ENCODE measurements at regions not wholly inside any gene's neighbourhood (a gene's known extent, or its start where the extent isn't known, plus 50 kb on each side); places are given as distances from the start of the nearest gene placed in this dataset.

GRCh38 chr7:119522263-119522662, 750.7 kb upstream of the KCND2 start:
- Histone ChIP-seq H3K27ac (no peak overlapping the region), H3K4me3 (no peak overlapping the region), H3K36me3 (no peaks in the 10 kb centered on the region), H3K4me1 (no peaks in the 10 kb centered on the region), H3K27me3 (no peaks in the 10 kb centered on the region), H3K9me3 (no peaks in the 10 kb centered on the region)
- no peak for DNase-seq
- intact Hi-C loops (cut with DNase I; ENCODE audit: low total_unique reads) = no loop called here
- TF ChIP-seq CTCF (IDR thresholded peaks at IDR 0.05) (no peak), POLR2A (IDR thresholded peaks at IDR 0.05) (no peak)

GRCh38 chr7:119522698-119523097, 750.3 kb upstream of the KCND2 start:
- Histone ChIP-seq H3K9me3 (no peaks in the 10 kb centered on the region), H3K27ac (no peak overlapping the region), H3K27me3 (no peaks in the 10 kb centered on the region), H3K36me3 (no peaks in the 10 kb centered on the region), H3K4me1 (no peaks in the 10 kb centered on the region), H3K4me3 (no peak overlapping the region)
- intact Hi-C loops (cut with DNase I; ENCODE audit: low total_unique reads) = no loop called here
- no peak for DNase-seq
- TF ChIP-seq CTCF (IDR thresholded peaks at IDR 0.05) (no peak), POLR2A (IDR thresholded peaks at IDR 0.05) (no peak)

GRCh38 chr7:119545118-119545517, 727.9 kb upstream of the KCND2 start:
- no peak overlapping the region for H3K27ac ChIP-seq
- no peaks in the 10 kb centered on the region for H3K4me1 ChIP-seq
- H3K36me3 ChIP-seq = no peaks in the 10 kb centered on the region
- intact Hi-C loops (cut with DNase I; ENCODE audit: low total_unique reads) = no loop called here
- no peak for DNase-seq
- H3K27me3 ChIP-seq = no peaks in the 10 kb centered on the region
- H3K4me3 ChIP-seq = no peak overlapping the region
- TF ChIP-seq CTCF (IDR thresholded peaks at IDR 0.05) (no peak), POLR2A (IDR thresholded peaks at IDR 0.05) (no peak)
- no peaks in the 10 kb centered on the region for H3K9me3 ChIP-seq

GRCh38 chr7:119555788-119556187, 717.2 kb upstream of the KCND2 start:
- Histone ChIP-seq H3K9me3 (no peaks in the 10 kb centered on the region), H3K4me1 (no peaks in the 10 kb centered on the region), H3K4me3 (no peak overlapping the region), H3K27me3 (no peaks in the 10 kb centered on the region), H3K36me3 (no peaks in the 10 kb centered on the region), H3K27ac (peak overlapping the region; percentile 62 to 71)
- DNase-seq = no peak
- TF ChIP-seq CTCF (IDR thresholded peaks at IDR 0.05) = no peak
- no peak for TF ChIP-seq POLR2A (IDR thresholded peaks at IDR 0.05)
- intact Hi-C loops (cut with DNase I; ENCODE audit: low total_unique reads) = no loop called here

GRCh38 chr7:119556436-119556835, 716.5 kb upstream of the KCND2 start:
- no peaks in the 10 kb centered on the region for H3K36me3 ChIP-seq
- no peak for TF ChIP-seq POLR2A (IDR thresholded peaks at IDR 0.05)
- no peak for TF ChIP-seq CTCF (IDR thresholded peaks at IDR 0.05)

More at GRCh38 chr7:119556436-119556835, 716.5 kb upstream of the KCND2 start:
- Histone ChIP-seq H3K4me1 (no peaks in the 10 kb centered on the region), H3K9me3 (no peaks in the 10 kb centered on the region), H3K4me3 (no peak overlapping the region), H3K27ac (peak overlapping the region; percentile 62 to 71), H3K27me3 (no peaks in the 10 kb centered on the region)
- DNase-seq = no peak
- intact Hi-C loops (cut with DNase I; ENCODE audit: low total_unique reads) = no loop called here
